ENCODE measurements at regions not wholly inside any gene's neighbourhood (a gene's known extent, or its start where the extent isn't known, plus 50 kb on each side); places are given as distances from the start of the nearest gene placed in this dataset.

DNA sequence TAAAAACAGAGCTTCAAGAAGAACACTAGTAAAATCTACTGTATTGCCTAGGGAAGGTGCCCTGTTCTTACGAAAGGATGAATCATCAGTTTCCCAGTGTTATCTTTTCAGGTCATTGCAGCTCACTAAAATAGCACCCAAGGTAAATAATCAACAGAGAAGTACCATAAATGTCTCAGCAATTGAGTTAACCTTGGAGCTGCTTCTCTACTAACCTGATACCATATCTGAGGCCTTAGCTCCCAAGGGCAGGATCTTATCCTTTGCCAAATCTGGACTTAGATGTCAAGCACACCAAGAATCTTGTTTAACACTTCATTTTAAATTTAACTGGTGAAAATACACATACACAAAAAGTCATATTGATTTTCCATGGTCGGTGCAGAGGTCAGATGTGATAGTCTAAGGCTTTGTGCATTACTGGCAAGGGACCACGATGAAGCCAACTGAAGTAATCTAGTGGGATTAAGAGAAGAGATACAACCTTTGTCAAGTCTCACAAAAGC, 81.5 kb downstream of the EDN1 start:
- TF ChIP-seq POLR2A (IDR thresholded peaks at IDR 0.05), result no peak
- TF ChIP-seq, protein P1, sequence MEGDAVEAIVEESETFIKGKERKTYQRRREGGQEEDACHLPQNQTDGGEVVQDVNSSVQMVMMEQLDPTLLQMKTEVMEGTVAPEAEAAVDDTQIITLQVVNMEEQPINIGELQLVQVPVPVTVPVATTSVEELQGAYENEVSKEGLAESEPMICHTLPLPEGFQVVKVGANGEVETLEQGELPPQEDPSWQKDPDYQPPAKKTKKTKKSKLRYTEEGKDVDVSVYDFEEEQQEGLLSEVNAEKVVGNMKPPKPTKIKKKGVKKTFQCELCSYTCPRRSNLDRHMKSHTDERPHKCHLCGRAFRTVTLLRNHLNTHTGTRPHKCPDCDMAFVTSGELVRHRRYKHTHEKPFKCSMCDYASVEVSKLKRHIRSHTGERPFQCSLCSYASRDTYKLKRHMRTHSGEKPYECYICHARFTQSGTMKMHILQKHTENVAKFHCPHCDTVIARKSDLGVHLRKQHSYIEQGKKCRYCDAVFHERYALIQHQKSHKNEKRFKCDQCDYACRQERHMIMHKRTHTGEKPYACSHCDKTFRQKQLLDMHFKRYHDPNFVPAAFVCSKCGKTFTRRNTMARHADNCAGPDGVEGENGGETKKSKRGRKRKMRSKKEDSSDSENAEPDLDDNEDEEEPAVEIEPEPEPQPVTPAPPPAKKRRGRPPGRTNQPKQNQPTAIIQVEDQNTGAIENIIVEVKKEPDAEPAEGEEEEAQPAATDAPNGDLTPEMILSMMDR (IDR thresholded peaks at IDR 0.05), result no peak

Measured in testis (tissue), 2 donors.